HG03457 (cell line): ENCODE measurements at regions not wholly inside any gene's neighbourhood (a gene's known extent, or its start where the extent isn't known, plus 50 kb on each side); places are given as distances from the start of the nearest gene placed in this dataset.
"Not testable (repeated sequence)": the region's sequence is repeated elsewhere in the genome, so short reads cannot be mapped to it uniquely, and the experiment has no call there.

ENCODE experiments used
- ATAC-seq: cut with Tn5 transposase; IDR thresholded peaks from one replicate; pipeline ENCODE4 v1.9.1; 2021; ENCODE audit warnings: moderate number of reproducible peaks; ENCODE audit not compliant: unreplicated experiment

GRCh38 chr2:84057917-84058560, 401.0 kb downstream of the SUCLG1 start:
- no peak for ATAC-seq

GRCh38 chr2:84055816-84056215, 403.3 kb downstream of the SUCLG1 start:
- no peak for ATAC-seq

DNA sequence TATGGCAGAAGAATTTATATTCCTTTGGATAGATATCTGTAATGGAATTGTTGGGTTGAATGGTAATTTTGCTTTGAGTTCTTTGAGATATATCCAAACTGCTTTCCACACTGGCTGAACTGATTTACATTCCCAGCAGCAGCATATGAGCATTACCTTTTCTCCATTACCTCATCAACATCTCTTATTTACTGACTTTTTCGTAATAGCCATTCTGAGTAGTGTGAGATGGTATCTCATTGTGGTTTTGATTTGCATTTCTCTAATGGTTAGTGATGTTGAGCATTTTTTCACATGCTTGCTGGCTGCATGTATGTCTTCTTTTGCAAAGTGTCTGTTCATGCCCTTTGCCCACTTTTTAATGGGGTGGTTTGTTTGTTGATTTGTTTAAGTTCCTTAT, 404.5 kb downstream of the SUCLG1 start:
- not testable (repeated sequence) for ATAC-seq

DNA sequence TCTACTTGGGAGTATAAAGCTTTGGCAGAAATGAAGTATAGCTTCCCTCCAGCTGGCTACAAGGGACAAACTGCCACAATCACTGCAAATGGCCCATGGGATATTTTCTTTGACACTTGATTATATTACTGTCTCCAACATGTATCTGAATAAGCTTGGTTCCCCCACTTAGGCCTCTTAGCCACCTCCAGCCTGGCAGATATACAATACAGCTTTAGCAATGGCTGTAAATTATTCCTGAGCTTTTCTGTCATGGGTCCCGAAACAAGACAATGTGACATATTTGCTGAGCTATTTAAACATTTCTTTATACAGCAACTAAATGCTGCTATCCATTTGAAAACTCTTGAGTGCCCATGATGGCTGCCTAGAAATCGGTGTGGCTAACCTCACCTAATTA, 406.2 kb downstream of the SUCLG1 start:
- ATAC-seq = no peak

GRCh38 chr2:84052043-84052442, 407.0 kb downstream of the SUCLG1 start:
- ATAC-seq = no peak

DNA sequence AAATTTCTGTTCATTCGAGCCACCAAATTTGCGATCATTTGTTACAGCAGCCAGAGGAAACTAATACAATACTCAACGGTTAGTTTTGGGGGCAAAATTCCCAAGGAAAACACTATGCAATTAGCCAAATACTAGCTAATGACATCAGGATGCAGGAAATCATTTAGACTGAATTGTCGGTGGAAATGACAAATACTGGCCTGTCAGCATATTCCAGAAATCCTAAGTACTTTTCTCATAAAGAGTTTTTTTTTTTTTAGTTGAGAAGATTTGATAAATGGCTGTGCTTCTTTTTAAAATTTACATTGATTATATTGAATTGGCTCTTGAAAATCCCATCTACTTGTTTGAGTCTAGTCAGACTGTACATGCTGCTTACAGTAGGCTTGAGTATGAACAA, 410.1 kb downstream of the SUCLG1 start:
- ATAC-seq = no peak

- ATAC-seq = no peak
Observed at GRCh38 chr2:84041506-84041905, 417.6 kb downstream of the SUCLG1 start.

- ATAC-seq = no peak
Observed at GRCh38 chr2:84040281-84040680, 418.8 kb downstream of the SUCLG1 start.

- ATAC-seq = no peak
Observed at GRCh38 chr2:84038866-84039265, 420.2 kb downstream of the SUCLG1 start.

DNA sequence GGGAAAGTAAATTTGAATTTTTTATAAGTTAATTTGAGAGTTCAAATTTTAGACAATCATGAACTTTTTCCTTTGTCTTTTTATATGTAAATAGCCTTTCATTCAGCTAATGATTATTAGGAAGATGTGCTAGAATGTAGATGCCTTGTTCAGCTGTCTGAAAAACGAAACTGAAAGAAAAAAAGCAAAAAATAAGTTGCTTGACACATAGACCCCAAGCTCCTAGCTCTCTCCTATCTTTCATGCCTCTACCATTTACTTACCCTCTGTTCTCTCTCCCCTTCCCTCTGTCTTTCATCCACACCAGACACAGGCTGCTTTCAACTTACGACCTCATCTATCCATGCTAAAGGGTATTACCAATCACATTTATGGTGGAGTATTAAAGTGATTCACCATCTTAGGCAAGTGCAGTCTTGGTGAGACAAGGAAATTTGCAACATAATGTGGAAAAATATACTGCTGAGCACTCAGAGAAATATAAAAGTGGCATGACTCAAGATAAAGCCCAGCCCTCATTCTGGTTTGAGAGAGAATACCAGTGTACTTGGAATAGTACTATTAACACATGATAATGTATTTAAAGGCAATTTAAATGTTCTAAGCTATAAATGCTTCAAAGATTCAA, 425.6 kb downstream of the SUCLG1 start:
- no peak for ATAC-seq

DNA sequence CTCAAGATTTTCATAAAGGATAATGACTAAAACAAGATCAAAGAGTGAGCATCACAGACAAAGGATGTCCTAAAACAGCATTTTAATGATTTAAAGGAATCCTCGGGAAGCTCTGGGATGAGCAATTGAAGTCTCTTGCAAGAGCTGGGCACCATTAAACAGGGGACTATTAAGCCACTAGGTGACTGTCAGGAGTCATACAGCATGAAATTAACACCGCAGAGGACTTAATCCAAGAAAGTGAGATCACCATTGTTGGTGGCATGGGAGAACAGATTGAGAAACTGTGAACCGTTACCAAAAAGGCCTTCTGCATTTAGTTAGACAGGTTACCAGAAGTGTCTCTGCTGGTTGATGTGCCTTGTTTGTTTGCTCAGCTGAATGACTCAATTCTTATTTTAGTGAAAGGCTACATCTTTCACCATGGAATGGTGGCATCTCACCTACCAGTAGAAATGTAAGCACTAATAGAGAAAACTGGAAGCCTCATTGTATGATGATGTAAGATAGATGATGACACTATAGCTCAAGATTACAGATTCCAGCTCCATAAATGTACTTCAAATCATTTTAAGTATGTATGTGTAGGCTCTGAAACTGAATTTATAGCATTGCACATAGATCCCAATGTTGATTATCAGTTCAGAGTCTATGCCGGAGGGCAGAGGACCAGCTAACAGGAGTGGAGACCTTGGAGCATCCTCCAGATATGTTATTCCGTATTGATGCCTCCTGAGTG, 427.6 kb downstream of the SUCLG1 start:
- ATAC-seq = no peak

- no peak for ATAC-seq
Observed at GRCh38 chr2:84029903-84030575, 429.0 kb downstream of the SUCLG1 start.

DNA sequence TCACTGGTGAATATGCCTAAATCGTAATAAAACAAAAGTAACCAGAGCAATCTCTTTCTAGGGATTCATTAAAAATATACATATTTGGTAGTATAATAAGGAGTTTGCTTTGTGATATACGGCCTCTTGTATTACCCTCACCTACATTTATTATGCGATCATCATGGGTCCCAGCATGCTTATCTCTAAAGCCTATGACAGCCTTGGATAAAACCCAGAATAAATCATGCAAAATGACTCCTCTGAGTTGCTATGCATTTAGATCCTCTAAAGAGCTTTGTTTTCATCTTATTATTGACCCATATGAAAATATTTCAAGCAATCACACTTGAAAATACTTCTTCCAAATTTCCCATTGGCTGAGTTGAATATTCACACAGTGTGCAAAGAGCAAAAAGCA, 432.3 kb downstream of the SUCLG1 start:
- ATAC-seq = no peak

- no peak for ATAC-seq
Observed at GRCh38 chr2:84022810-84023431, 436.2 kb downstream of the SUCLG1 start.

GRCh38 chr2:84017010-84017409, 442.1 kb downstream of the SUCLG1 start:
- no peak for ATAC-seq

DNA sequence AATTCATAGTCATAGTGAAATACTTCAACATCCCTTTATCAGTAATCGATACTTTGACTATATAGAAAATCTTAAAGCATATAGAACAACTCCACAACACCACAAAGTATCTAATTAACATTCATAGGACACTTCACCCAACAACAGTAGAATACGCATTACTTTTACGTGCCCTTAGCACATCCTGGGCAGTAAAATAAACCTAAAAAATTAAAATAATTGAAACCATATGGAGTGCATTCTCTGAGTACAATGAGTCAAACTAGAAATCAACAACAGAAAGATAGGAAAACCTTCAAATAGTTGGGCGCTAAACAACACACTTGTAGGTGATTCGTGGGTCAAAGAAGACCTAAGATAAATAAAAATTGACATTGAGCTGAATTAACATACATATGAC, 442.9 kb downstream of the SUCLG1 start:
- ATAC-seq = no peak

GRCh38 chr2:83997889-83998288, 461.2 kb downstream of the SUCLG1 start:
- no peak for ATAC-seq

DNA sequence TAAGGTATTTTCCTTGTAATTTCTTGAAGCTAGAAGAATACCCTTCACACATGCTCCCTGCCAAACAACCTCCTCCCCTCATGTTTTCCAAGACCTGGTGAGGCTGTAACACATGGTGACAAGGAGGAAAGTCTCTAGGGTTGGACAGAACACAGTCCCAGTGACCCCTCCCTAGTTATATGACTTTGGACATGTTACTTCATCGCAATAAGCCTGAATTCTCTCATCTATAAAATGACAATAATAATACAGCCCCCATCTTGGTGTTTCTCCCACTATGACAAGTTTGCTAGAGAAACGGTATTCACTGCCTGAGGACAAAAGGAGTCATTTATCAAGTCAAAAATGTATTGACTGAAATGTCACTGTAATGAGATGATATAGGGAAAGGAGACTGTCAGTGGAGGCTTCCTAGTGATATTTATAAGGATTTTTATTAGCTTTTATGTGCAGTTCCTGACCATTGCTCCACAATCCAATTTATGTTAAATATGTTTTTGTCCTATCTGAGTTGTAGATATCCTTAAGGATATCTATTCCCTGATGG, 464.4 kb downstream of the SUCLG1 start:
- ATAC-seq = no peak

DNA sequence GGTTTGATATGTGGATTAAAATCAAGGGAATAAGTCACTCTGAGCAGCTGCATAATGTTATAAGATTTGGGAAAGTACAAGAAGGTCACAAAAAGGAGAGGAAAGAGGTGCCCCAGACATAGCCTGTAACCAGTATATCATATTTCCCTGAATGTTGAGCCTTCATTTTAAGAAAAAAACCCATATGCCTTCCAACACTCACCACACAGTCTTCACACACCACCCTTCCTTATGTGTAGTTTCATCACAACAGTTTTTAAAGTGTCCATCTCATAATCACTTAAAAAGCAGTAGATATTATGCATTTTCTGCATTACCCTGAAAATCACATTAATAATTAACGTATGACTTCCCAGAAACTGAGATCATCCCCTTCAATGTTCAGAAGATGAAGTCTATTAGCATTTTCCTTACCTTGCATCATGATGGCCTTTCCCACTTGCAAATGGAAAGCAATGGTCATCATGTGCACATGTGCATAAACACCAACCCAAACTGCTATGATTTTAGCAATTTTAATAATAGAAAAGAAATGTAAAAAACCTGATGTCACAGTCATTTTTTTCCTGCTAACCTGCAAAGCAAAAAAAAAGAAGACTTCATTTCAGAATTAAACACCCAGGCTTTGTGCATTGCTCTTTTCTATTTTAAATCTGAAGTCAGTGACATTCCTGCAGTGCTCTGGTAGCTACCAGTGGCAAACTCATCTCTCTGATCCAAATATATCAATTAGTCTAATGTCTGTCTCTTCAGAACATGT, 465.0 kb downstream of the SUCLG1 start:
- no peak for ATAC-seq

- no peak for ATAC-seq
Observed at GRCh38 chr2:83991992-83992391, 467.1 kb downstream of the SUCLG1 start.
